GM23338 (cell line): ENCODE measurements at regions not wholly inside any gene's neighbourhood (a gene's known extent, or its start where the extent isn't known, plus 50 kb on each side); places are given as distances from the start of the nearest gene placed in this dataset.

ENCODE experiments used
- ATAC-seq: fragments of 200-7000 bp; cut with Tn5 transposase; 3 replicates; pipeline ENCODE4 v1.9.1; 2020
- DNase-seq: peaks from one replicate; pipeline ENCODE4 v3.0.0-alpha.2; 2015; ENCODE audit warnings: low spot score
- H2AFZ ChIP-seq: fragments of 200-600 bp; sonication (generic); 2 replicates; pipeline ENCODE4 v1.8.0; 2016; ENCODE audit warnings: antibody characterized with exemption, mild to moderate bottlenecking, moderate library complexity
- H3F3A ChIP-seq: fragments of 200-600 bp; sonication (generic); replicated peaks from 2 replicates; pipeline ENCODE4 v1.8.0; 2017; ENCODE audit warnings: antibody characterized with exemption, mixed run types, low read depth
- H3K27ac ChIP-seq: fragments of 200-600 bp; sonication (generic); 2 replicates; pipeline ENCODE4 v1.6.1; 2016; ENCODE audit warnings: low read depth
- H3K27me3 ChIP-seq: fragments of 200-600 bp; sonication (generic); 2 replicates; pipeline ENCODE4 v1.8.0; 2016; ENCODE audit warnings: mild to moderate bottlenecking, mixed run types, moderate library complexity; ENCODE audit not compliant: insufficient read depth
- H3K36me3 ChIP-seq: fragments of 200-600 bp; sonication (generic); 2 replicates; pipeline ENCODE4 v1.8.0; 2016; ENCODE audit warnings: mild to moderate bottlenecking; ENCODE audit not compliant: insufficient read depth
- H3K4me1 ChIP-seq: fragments of 200-600 bp; sonication (generic); 2 replicates; pipeline ENCODE4 v1.8.0; 2016; ENCODE audit warnings: mild to moderate bottlenecking, moderate library complexity; ENCODE audit not compliant: insufficient read depth
- H3K4me2 ChIP-seq: fragments of 200-600 bp; sonication (generic); 2 replicates; pipeline ENCODE4 v1.7.1; 2017; ENCODE audit warnings: mixed run types
- H3K4me3 ChIP-seq: fragments of 200-600 bp; sonication (generic); 2 replicates; pipeline ENCODE4 v1.6.1; 2016; ENCODE audit warnings: mixed run types
- H3K79me2 ChIP-seq: fragments of 200-600 bp; sonication (generic); replicated peaks from 2 replicates; pipeline ENCODE4 v1.8.0; 2017; ENCODE audit warnings: mild to moderate bottlenecking; ENCODE audit not compliant: insufficient read depth
- H3K9me2 ChIP-seq: fragments of 200-600 bp; sonication (generic); 2 replicates; pipeline ENCODE4 v1.8.0; 2017; ENCODE audit not compliant: insufficient read depth
- H4K20me1 ChIP-seq: fragments of 200-600 bp; sonication (generic); replicated peaks from 2 replicates; pipeline ENCODE4 v1.8.0; 2017; ENCODE audit warnings: mild to moderate bottlenecking; ENCODE audit not compliant: insufficient read depth
- H3K27ac Mint-ChIP-seq: 2 replicates; pipeline ENCODE4 v1.8.0; 2020; ENCODE audit warnings: inconsistent platforms, mild to moderate bottlenecking, moderate library complexity, mixed read lengths
- H3K27me3 Mint-ChIP-seq: 3 replicates; pipeline ENCODE4 v1.8.0; 2022; ENCODE audit warnings: low read depth, mild to moderate bottlenecking, moderate library complexity, mixed read lengths, inconsistent platforms; ENCODE audit not compliant: insufficient read depth, poor library complexity
- H3K36me3 Mint-ChIP-seq: 3 replicates; pipeline ENCODE4 v1.8.0; 2021; ENCODE audit warnings: low read depth, mild to moderate bottlenecking, inconsistent platforms, moderate library complexity, mixed read lengths
- H3K4me1 Mint-ChIP-seq: 3 replicates; pipeline ENCODE4 v1.8.0; 2020; ENCODE audit warnings: mild to moderate bottlenecking, inconsistent platforms, mixed read lengths
- H3K4me3 Mint-ChIP-seq: 3 replicates; pipeline ENCODE4 v1.8.0; 2021; ENCODE audit warnings: moderate library complexity, mild to moderate bottlenecking, inconsistent platforms, mixed read lengths
- H3K9me3 Mint-ChIP-seq: 3 replicates; pipeline ENCODE4 v1.8.0; 2020; ENCODE audit warnings: moderate library complexity, mild to moderate bottlenecking, inconsistent platforms, mixed read lengths
- EZH2 ChIP-seq: fragments of 200-600 bp; sonication (generic); IDR thresholded peaks from one replicate; pipeline ENCODE4 v1.8.0; 2017; ENCODE audit warnings: antibody characterized with exemption, mild to moderate bottlenecking, low read depth; ENCODE audit not compliant: unreplicated experiment
- EZH2phosphoT487 ChIP-seq: fragments of 200-600 bp; sonication (generic); IDR thresholded peaks from one replicate; pipeline ENCODE4 v1.8.1; 2018; ENCODE audit warnings: antibody characterized with exemption; ENCODE audit not compliant: unreplicated experiment
- NANOG ChIP-seq: IDR thresholded peaks from 2 replicates; pipeline ENCODE4 v1.6.1; 2016; ENCODE audit warnings: antibody characterized with exemption, borderline replicate concordance
- POLR2AphosphoS5 ChIP-seq: IDR thresholded peaks from 2 replicates; pipeline ENCODE4 v1.6.1; 2016; ENCODE audit warnings: antibody characterized with exemption, low read depth
- STAT1 ChIP-seq: IDR thresholded peaks from one replicate; pipeline ENCODE4 v1.6.1; 2016; ENCODE audit warnings: antibody characterized with exemption; ENCODE audit not compliant: unreplicated experiment
- ZNF114 ChIP-seq: fragments of 250-450 bp; sonication (Bioruptor Pico); IDR thresholded peaks from 2 replicates; pipeline ENCODE4 v1.5.0; 2020; ENCODE audit warnings: mild to moderate bottlenecking, moderate library complexity
- ZNF331 ChIP-seq: fragments of 250-450 bp; sonication (Bioruptor Pico); IDR thresholded peaks from 2 replicates; pipeline ENCODE4 v1.5.0; 2020; ENCODE audit warnings: low read depth, mild to moderate bottlenecking, moderate library complexity
- TF ChIP-seq, protein P1 (sequence below): fragments of 250-450 bp; sonication (Bioruptor Pico); IDR thresholded peaks from 2 replicates; pipeline ENCODE4 v1.5.0; 2020; ENCODE audit warnings: mild to moderate bottlenecking, moderate library complexity
- TF ChIP-seq, protein P2 (sequence below), 2 experiments: fragments of 200-600 bp in 1 of 2; sonication (generic) in 1 of 2; conservative IDR thresholded peaks; 2 replicates each; pipeline versions ENCODE4 v1.5.1 to v1.6.1; 2016 to 2017; ENCODE audit warnings: antibody characterized with exemption in 2 of 2, low read depth in 2 of 2, mild to moderate bottlenecking in 2 of 2, moderate library complexity in 1 of 2
- TF ChIP-seq, protein P3 (sequence below): IDR thresholded peaks from one replicate; pipeline ENCODE4 v1.6.1; 2018; ENCODE audit warnings: antibody characterized with exemption; ENCODE audit not compliant: unreplicated experiment

DNA sequence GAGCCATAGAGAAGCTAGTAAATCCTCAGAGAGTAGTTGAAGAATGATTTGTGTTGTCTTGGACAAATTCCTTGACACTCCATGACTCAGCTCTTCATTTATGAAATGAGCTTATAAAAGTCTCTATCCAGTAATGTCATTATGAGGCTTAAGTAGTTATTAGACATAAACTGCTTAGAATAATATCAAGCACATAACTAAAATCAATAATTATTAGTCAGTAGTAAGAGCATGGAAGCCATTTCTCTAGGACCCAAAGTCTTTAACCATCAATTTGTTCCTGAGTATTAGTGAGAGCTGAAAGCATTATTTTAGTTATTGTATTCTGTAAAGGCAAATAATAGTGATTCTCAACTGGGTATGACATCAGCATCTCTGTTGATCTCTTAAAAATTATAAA is 1140.2 kb downstream of the HACE1 start (continued):
- TF ChIP-seq, protein P1, sequence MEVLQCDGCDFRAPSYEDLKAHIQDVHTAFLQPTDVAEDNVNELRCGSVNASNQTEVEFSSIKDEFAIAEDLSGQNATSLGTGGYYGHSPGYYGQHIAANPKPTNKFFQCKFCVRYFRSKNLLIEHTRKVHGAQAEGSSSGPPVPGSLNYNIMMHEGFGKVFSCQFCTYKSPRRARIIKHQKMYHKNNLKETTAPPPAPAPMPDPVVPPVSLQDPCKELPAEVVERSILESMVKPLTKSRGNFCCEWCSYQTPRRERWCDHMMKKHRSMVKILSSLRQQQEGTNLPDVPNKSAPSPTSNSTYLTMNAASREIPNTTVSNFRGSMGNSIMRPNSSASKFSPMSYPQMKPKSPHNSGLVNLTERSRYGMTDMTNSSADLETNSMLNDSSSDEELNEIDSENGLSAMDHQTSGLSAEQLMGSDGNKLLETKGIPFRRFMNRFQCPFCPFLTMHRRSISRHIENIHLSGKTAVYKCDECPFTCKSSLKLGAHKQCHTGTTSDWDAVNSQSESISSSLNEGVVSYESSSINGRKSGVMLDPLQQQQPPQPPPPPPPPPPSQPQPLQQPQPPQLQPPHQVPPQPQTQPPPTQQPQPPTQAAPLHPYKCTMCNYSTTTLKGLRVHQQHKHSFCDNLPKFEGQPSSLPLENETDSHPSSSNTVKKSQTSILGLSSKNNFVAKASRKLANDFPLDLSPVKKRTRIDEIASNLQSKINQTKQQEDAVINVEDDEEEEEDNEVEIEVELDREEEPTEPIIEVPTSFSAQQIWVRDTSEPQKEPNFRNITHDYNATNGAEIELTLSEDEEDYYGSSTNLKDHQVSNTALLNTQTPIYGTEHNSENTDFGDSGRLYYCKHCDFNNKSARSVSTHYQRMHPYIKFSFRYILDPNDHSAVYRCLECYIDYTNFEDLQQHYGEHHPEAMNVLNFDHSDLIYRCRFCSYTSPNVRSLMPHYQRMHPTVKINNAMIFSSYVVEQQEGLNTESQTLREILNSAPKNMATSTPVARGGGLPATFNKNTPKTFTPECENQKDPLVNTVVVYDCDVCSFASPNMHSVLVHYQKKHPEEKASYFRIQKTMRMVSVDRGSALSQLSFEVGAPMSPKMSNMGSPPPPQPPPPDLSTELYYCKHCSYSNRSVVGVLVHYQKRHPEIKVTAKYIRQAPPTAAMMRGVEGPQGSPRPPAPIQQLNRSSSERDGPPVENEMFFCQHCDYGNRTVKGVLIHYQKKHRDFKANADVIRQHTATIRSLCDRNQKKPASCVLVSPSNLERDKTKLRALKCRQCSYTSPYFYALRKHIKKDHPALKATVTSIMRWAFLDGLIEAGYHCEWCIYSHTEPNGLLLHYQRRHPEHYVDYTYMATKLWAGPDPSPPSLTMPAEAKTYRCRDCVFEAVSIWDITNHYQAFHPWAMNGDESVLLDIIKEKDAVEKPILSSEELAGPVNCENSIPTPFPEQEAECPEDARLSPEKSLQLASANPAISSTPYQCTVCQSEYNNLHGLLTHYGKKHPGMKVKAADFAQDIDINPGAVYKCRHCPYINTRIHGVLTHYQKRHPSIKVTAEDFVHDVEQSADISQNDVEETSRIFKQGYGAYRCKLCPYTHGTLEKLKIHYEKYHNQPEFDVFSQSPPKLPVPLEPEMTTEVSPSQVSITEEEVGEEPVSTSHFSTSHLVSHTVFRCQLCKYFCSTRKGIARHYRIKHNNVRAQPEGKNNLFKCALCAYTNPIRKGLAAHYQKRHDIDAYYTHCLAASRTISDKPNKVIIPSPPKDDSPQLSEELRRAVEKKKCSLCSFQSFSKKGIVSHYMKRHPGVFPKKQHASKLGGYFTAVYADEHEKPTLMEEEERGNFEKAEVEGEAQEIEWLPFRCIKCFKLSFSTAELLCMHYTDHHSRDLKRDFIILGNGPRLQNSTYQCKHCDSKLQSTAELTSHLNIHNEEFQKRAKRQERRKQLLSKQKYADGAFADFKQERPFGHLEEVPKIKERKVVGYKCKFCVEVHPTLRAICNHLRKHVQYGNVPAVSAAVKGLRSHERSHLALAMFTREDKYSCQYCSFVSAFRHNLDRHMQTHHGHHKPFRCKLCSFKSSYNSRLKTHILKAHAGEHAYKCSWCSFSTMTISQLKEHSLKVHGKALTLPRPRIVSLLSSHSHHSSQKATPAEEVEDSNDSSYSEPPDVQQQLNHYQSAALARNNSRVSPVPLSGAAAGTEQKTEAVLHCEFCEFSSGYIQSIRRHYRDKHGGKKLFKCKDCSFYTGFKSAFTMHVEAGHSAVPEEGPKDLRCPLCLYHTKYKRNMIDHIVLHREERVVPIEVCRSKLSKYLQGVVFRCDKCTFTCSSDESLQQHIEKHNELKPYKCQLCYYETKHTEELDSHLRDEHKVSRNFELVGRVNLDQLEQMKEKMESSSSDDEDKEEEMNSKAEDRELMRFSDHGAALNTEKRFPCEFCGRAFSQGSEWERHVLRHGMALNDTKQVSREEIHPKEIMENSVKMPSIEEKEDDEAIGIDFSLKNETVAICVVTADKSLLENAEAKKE: no peak
- TF ChIP-seq EZH2 (no peak), POLR2AphosphoS5 (no peak), ZNF114 (CRISPR knock-in tag) (no peak)
- TF ChIP-seq, protein P2, sequence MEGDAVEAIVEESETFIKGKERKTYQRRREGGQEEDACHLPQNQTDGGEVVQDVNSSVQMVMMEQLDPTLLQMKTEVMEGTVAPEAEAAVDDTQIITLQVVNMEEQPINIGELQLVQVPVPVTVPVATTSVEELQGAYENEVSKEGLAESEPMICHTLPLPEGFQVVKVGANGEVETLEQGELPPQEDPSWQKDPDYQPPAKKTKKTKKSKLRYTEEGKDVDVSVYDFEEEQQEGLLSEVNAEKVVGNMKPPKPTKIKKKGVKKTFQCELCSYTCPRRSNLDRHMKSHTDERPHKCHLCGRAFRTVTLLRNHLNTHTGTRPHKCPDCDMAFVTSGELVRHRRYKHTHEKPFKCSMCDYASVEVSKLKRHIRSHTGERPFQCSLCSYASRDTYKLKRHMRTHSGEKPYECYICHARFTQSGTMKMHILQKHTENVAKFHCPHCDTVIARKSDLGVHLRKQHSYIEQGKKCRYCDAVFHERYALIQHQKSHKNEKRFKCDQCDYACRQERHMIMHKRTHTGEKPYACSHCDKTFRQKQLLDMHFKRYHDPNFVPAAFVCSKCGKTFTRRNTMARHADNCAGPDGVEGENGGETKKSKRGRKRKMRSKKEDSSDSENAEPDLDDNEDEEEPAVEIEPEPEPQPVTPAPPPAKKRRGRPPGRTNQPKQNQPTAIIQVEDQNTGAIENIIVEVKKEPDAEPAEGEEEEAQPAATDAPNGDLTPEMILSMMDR (conservative IDR thresholded peaks at IDR 0.05; ENCODE audit: low read depth in 2 of 2): no peak

DNA sequence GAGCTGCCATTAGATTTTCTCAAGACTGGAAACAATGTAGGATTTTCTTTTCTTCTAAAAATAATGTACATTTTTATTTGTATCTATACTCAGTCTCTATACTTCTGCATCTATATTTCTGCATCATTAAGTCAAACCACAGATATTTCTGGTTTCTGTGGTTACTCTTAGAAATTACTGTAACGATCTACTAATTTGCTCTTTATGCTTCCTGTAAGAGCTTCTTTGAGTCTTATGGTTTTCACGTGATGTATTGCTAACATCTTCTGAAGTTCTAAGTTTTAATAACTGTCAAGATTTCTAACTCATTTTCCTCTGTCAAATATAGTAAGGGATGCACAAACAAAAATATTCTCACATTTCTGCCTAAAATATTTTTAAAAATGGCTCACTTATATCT is 1144.5 kb downstream of the HACE1 start:
- Mint-ChIP-seq H3K36me3 (no peaks in the 10 kb centered on the region), H3K4me3 (no peak overlapping the region), H3K27ac (no peak overlapping the region), H3K27me3 (no peaks in the 10 kb centered on the region), H3K9me3 (no peaks in the 10 kb centered on the region), H3K4me1 (no peaks in the 10 kb centered on the region)
- no peak overlapping the region for H2AFZ ChIP-seq
- H3K4me3 ChIP-seq: no peak overlapping the region
- H3K79me2 ChIP-seq: no peaks in the 10 kb centered on the region
- no peaks in the 10 kb centered on the region for H3F3A ChIP-seq
- no peak overlapping the region for H3K27ac ChIP-seq
- H4K20me1 ChIP-seq: no peaks in the 10 kb centered on the region
- H3K9me2 ChIP-seq: 0 out of 2 replicates have a peak, but pooled peaks cover 4% of the 10 kb centered on the region
- no peak overlapping the region for H3K4me2 ChIP-seq
- DNase-seq: no peak
- no peaks in the 10 kb centered on the region for H3K27me3 ChIP-seq
- ATAC-seq: no peak
- no peaks in the 10 kb centered on the region for H3K4me1 ChIP-seq
- no peaks in the 10 kb centered on the region for H3K36me3 ChIP-seq
- TF ChIP-seq ZNF331 (CRISPR knock-in tag) (no peak), EZH2phosphoT487 (no peak), POLR2AphosphoS5 (no peak), STAT1 (no peak), ZNF114 (CRISPR knock-in tag) (no peak), NANOG (no peak), EZH2 (no peak)
- TF ChIP-seq, protein P2 (conservative IDR thresholded peaks at IDR 0.05; ENCODE audit: low read depth in 2 of 2): no peak
- TF ChIP-seq, protein P3, sequence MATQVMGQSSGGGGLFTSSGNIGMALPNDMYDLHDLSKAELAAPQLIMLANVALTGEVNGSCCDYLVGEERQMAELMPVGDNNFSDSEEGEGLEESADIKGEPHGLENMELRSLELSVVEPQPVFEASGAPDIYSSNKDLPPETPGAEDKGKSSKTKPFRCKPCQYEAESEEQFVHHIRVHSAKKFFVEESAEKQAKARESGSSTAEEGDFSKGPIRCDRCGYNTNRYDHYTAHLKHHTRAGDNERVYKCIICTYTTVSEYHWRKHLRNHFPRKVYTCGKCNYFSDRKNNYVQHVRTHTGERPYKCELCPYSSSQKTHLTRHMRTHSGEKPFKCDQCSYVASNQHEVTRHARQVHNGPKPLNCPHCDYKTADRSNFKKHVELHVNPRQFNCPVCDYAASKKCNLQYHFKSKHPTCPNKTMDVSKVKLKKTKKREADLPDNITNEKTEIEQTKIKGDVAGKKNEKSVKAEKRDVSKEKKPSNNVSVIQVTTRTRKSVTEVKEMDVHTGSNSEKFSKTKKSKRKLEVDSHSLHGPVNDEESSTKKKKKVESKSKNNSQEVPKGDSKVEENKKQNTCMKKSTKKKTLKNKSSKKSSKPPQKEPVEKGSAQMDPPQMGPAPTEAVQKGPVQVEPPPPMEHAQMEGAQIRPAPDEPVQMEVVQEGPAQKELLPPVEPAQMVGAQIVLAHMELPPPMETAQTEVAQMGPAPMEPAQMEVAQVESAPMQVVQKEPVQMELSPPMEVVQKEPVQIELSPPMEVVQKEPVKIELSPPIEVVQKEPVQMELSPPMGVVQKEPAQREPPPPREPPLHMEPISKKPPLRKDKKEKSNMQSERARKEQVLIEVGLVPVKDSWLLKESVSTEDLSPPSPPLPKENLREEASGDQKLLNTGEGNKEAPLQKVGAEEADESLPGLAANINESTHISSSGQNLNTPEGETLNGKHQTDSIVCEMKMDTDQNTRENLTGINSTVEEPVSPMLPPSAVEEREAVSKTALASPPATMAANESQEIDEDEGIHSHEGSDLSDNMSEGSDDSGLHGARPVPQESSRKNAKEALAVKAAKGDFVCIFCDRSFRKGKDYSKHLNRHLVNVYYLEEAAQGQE: no peak
